HG03460 (cell line): ENCODE measurements at regions not wholly inside any gene's neighbourhood (a gene's known extent, or its start where the extent isn't known, plus 50 kb on each side); places are given as distances from the start of the nearest gene placed in this dataset.

ENCODE experiments used
- ATAC-seq: cut with Tn5 transposase; IDR thresholded peaks from one replicate; pipeline ENCODE4 v1.9.1; 2021; ENCODE audit not compliant: unreplicated experiment

- ATAC-seq = no peak
Measured at GRCh38 chr15:35724626-35725025, 178.7 kb upstream of the DPH6 start.

GRCh38 chr15:35725353-35725752, 179.4 kb upstream of the DPH6 start:
- ATAC-seq = no peak

- no peak for ATAC-seq
Measured at GRCh38 chr15:35727627-35728026, 181.7 kb upstream of the DPH6 start.

DNA sequence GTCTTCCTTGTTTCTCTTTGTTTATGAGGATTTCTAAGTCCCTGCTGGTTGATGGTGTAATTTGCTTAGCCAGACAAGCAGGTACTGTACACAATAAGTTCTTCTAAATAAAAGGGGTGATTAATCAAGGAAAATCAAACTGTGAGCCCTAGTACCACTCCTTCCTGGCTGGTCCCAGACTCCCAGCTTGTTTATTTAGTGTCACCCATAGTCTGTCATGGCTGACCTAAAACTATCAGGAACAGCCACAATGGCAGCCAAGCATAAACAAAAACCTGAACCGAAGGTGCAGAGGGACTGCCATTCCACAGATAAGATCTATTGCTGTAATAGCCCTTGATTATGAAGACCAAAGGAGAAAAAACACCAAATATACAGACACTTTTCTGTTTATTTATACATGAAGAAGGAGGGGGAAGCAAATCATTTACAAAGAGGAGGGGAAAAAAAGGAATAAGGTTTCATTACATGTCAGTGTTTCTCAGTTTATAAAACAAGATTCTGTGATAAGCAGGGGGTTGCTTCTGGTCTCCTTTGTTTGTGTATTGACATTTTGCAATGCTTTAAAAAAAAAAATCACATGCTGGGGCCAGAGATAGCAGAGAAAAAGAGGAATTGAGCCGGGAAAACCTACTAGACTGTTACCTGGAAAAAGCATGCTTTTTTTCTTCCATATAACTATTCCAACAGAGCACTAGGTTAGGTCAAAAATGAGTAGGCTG, 182.4 kb upstream of the DPH6 start:
- ATAC-seq = no peak

GRCh38 chr15:35736150-35736549, 190.2 kb upstream of the DPH6 start:
- ATAC-seq = no peak

DNA sequence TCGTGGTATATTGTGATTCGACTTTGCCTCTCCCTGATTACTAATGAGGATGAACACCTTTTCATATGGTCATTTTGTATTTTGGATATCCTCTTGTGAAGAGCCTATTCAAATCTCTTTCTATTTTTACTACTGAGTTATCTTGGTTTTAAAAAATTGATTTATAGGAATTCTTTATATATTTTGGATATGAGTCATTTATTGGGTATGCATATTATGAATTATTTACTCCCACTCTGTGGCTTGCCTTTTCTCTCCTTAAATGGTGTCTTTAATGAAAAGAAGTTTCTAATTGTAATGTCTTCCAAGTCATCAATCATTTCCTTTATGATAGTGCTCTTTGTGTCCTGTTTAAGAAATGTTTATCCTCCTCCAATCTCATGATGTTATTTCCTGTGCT, 191.5 kb upstream of the DPH6 start:
- ATAC-seq = no peak

DNA sequence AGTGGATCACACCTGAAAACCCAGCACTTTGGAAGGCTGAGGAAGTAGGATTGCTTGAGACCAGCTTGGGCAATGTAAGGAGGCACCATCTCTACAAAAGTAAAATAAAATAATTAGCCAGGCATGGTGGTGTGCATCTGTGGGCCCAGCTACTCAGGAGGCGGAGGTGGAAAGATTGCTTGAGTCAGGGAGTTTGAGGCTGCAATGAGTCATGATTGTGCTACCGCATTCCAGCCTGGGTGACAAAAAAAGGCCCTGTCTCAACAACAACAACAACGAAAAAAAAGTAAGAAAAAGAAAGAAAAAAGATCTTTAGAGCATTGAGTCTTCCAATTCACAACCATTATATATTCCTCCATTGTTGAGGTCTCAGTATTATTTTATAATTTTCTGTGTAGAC, 192.4 kb upstream of the DPH6 start:
- no peak for ATAC-seq

- ATAC-seq = no peak
Measured at GRCh38 chr15:35740761-35741160, 194.8 kb upstream of the DPH6 start.

GRCh38 chr15:35741395-35741794, 195.4 kb upstream of the DPH6 start:
- ATAC-seq = no peak

DNA sequence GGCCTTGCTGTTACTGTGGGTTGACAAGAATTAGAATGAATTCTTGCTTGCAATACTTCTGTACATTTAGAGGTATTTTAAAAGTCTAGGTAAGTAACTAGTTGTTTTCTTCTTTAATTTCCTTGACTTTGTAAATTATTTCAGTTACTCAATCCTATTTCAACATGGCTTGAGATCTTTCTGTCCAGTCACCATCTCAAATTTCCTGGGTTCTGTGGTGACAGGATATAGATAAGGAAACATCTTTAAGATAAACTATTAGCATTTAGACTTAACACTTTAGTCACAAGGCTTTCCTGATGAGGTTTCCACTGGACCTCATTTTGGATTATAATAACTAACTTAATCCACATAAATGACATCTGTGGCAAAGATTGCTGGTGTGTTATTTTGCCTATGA, 195.9 kb upstream of the DPH6 start:
- no peak for ATAC-seq

DNA sequence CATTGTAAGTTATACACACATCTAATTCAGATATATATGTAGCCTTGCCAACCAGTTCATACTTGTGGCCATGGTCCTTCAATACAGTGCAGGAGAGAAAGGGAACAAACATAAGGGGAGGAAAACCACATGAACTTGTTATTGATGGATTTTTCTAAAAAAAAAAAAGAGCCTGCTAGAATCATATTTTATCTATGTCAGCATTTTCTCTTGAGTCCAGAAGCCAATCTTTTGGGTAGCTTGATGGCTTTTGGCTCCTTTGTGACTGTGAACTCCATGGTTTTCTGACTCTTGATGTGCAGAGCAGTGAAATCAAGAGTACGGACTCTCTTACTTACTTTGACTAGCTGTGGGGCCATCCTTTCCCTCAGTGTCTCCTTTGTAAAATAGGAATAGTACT, 197.4 kb upstream of the DPH6 start:
- no peak for ATAC-seq

GRCh38 chr15:35746121-35746520, 200.2 kb upstream of the DPH6 start:
- ATAC-seq = no peak

DNA sequence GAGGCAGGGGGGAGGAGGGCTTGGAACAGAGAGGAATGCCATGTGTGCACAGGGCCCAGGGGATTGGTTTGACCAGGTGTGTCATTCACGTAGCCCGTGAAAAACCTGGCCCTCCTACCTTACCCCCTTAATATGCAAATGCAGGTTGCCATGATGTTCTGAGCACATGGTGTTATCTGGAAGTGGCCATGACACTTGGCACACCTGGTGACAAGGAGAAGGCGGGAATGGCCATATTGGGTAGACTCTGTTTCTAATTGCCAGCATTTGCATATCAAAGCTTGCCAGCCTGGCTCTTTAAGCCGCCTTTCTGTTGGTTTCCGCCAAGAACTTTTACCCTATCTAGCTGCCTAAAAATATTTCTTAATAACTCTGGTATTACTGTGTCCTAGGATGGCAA, 202.1 kb upstream of the DPH6 start:
- no peak for ATAC-seq

DNA sequence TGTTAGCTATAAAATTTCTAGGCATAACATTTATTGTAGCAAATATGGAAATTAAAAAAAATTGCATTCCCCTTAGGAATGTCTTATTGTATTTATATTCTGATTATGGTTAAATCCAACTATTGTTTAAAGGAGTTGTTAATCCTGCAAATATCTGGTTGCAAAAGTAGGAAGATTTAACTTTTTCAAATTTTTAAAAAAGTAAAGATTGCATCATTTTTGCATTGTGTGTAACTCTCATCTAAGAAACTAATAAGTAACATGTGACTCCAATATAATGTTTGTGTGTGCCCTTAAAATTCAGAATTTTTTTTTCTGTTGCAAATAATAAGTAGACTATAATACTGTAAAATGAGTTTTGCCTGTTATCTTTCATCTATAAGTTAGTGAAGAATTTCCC, 204.1 kb upstream of the DPH6 start:
- no peak for ATAC-seq

DNA sequence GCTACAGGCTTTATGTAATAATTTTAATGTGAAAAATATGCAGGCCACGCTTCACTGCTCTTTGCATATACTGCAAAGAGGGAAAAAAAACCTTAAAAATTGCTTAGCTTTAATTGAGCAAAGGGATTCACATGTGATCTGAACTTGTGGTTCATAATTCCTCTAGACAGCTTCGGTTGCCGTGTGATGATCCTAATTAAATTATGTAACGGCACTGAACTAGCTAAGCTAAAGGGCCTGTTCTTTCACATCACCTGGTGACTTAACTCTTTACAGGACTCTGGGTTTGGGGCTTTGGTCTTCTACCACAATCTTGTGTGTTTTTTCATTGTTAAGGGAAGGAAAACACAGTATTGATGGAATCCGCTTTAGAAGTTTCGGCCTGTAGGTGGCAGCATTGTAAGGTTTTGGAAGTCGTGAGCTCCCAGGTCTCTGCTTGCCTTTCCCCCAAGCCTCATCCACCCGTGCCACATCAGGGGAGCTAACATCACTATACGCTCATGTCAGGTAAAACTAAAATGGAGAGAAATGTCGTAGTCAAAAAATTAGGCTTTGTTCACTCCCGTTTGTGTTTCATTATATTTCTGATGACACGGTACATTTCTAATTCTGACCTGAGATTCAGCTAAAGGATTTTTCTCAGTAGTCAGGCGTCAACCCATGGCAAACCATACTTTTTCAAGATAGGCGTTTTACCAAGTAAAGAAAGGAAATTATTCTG, 205.6 kb upstream of the DPH6 start:
- peak; percentile 76 for ATAC-seq

DNA sequence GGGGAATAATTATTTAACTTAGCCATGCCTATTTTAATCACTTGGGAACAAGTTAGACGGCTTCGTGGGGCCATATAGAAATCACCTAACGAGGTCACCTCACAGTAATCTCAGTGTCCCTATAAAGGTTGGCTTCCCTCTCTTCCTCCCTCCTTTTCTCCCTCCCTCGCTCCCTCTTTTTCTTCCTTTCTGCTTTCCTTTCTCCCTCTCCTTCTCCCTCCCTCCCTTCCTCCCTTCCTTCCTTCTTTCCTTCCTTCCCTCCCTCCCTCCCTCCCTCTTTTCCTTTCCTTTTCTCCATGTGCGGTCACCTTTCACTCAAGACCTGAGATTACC, 206.1 kb upstream of the DPH6 start:
- ATAC-seq = no peak

DNA sequence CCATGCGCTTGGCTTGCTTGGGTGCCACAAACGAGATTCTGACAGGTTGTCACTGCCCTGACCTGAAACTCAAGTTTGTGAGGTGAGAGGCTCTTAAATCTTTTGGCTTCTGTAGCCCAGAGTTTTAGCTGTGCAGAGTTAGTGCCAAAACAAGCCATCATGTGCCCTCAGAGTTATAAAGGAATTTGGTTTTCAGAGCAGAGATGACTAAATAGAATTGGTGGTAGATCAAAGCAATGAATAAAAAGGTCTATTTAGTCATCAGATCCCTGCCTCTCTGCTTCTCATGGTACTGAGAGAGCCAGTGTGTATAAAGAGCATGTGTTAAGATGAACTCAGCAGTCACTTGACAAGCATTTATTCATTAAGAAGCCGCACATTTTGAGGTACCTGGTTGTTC, 207.5 kb upstream of the DPH6 start:
- ATAC-seq = no peak

- no peak for ATAC-seq
Measured at GRCh38 chr15:35755237-35755802, 209.4 kb upstream of the DPH6 start.

GRCh38 chr15:35756623-35757022, 210.7 kb upstream of the DPH6 start:
- ATAC-seq = no peak

DNA sequence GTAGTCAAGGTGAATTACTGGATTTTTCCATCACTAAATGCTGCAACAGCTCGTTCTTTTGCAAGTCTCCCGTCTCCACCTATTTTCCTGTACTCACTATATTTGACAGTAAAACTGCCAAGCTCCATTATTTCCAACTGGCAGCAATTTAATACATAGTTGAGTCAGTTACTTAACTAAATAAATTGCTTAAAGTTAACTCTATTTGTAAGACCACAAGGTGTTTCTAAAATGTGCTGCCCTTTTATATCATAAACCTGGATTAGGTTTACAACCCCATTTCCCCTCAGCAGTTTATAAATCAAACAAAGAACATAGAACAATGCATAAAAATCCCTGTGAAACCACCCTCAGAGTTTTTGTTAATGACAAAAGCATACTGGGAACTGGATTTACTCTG, 211.4 kb upstream of the DPH6 start:
- no peak for ATAC-seq

DNA sequence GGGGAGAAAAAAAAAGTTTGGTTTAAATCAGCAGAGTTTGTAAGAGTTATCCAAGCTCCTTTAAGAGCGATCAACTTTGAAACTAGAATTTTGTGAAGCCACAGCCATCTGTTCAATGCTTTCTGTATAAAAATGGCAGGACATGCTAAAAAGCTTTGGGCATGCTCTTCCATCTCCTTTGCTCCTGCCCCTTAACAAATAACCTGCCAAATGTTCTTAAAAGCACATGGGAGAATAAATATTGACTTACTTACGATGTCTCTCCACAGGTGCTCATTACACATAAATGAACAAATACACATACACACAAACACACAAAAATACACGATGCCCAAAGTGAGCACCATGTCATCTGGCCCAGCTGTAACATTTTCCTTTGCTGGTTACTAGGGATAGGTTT, 211.8 kb upstream of the DPH6 start:
- no peak for ATAC-seq

- ATAC-seq = no peak
Measured at GRCh38 chr15:35764661-35765519, 218.9 kb upstream of the DPH6 start.
